ENCODE measurements at regions not wholly inside any gene's neighbourhood (a gene's known extent, or its start where the extent isn't known, plus 50 kb on each side); places are given as distances from the start of the nearest gene placed in this dataset.

GRCh38 chr7:106781828-106782544, 83.1 kb upstream of the PIK3CG start:
- TF ChIP-seq CTCF (IDR thresholded peaks at IDR 0.05): no peak
- TF ChIP-seq EP300 (IDR thresholded peaks at IDR 0.05): no peak
- TF ChIP-seq POLR2A (IDR thresholded peaks at IDR 0.05): no peak
- TF ChIP-seq POLR2AphosphoS5 (IDR thresholded peaks at IDR 0.05): no peak

Measured in gastroesophageal sphincter (tissue), 3 donors.